K562 (cell line): ENCODE measurements at regions not wholly inside any gene's neighbourhood (a gene's known extent, or its start where the extent isn't known, plus 50 kb on each side); places are given as distances from the start of the nearest gene placed in this dataset.

ENCODE experiments used
- BRD4 ChIP-seq: fragments of 200-600 bp; sonication (generic); IDR thresholded peaks from 2 replicates; pipeline ENCODE4 v1.6.1; 2017; ENCODE audit warnings: inconsistent platforms
- CEBPG ChIP-seq, 3 experiments: fragments of 200-800 bp in 1 of 3; sonication (Bioruptor generic) in 1 of 3; sonication (generic) in 1 of 3; formaldehyde crosslinking in 1 of 3; IDR thresholded peaks in 2 of 3; conservative IDR thresholded peaks in 1 of 3; 2 replicates each; pipeline versions ENCODE4 v1.6.1 to v1.8.0; 2016 to 2022; ENCODE audit warnings: missing compliant biosample characterization in 2 of 3, missing genetic modification characterization in 2 of 3, mild to moderate bottlenecking in 1 of 3, missing genetic modification reagents in 1 of 3
- CREBBP ChIP-seq: IDR thresholded peaks from one replicate; pipeline ENCODE4 v1.6.1; 2012; ENCODE audit warnings: low read depth, mild to moderate bottlenecking, control low read depth, inconsistent platforms, low read length
- DDX20 ChIP-seq: fragments of 450-650 bp; IDR thresholded peaks from 2 replicates; pipeline ENCODE4 v1.6.1; 2016; ENCODE audit warnings: missing genetic modification characterization, low read depth, mild to moderate bottlenecking, missing compliant biosample characterization, moderate library complexity
- HNRNPLL ChIP-seq: fragments of 200-400 bp; formaldehyde crosslinking; IDR thresholded peaks from 2 replicates; pipeline ENCODE4 v1.6.1; 2017; ENCODE audit warnings: low read length, low read depth, mild to moderate bottlenecking; ENCODE audit not compliant: poor library complexity, severe bottlenecking
- KAT8 ChIP-seq: fragments of 450-650 bp; IDR thresholded peaks from 2 replicates; pipeline ENCODE4 v1.6.1; 2016; ENCODE audit warnings: low read depth, mild to moderate bottlenecking
- KDM4B ChIP-seq, 2 experiments: fragments of 450-650 bp in 1 of 2; sonication (generic) in 1 of 2; IDR thresholded peaks; 2 replicates each; pipeline ENCODE4 v1.6.1; 2016 to 2017; ENCODE audit warnings: borderline replicate concordance in 2 of 2, antibody characterized with exemption in 1 of 2, low read depth in 1 of 2, mild to moderate bottlenecking in 1 of 2
- NFE2L1 ChIP-seq: fragments of 450-650 bp; IDR thresholded peaks from 2 replicates; pipeline ENCODE4 v1.6.1; 2016; ENCODE audit warnings: missing genetic modification characterization, low read depth, mild to moderate bottlenecking, missing compliant biosample characterization, moderate library complexity, borderline replicate concordance
- NFIC ChIP-seq: fragments of 450-650 bp; IDR thresholded peaks from 2 replicates; pipeline ENCODE4 v1.6.1; 2017; ENCODE audit warnings: mild to moderate bottlenecking, inconsistent platforms
- PKNOX1 ChIP-seq: fragments of 450-650 bp; IDR thresholded peaks from 2 replicates; pipeline ENCODE4 v1.6.1; 2016
- RBM14 ChIP-seq: fragments of 200-400 bp; formaldehyde crosslinking; IDR thresholded peaks from 2 replicates; pipeline ENCODE4 v1.6.1; 2018; ENCODE audit warnings: low read depth, mild to moderate bottlenecking, low read length, moderate library complexity, borderline replicate concordance; ENCODE audit not compliant: insufficient read depth
- RERE ChIP-seq: sonication (generic); formaldehyde crosslinking; IDR thresholded peaks from 2 replicates; pipeline ENCODE4 v1.8.0; 2023; ENCODE audit warnings: missing genetic modification reagents, mild to moderate bottlenecking, borderline replicate concordance
- SAFB2 ChIP-seq: fragments of 200-400 bp; formaldehyde crosslinking; IDR thresholded peaks from 2 replicates; pipeline ENCODE4 v1.6.1; 2018; ENCODE audit warnings: borderline replicate concordance, low read length, low read depth, moderate library complexity; ENCODE audit not compliant: severe bottlenecking
- SETDB1 ChIP-seq: IDR thresholded peaks from one replicate; pipeline ENCODE4 v1.6.1; 2012; ENCODE audit warnings: low read length, control low read depth, inconsistent platforms
- SPI1 ChIP-seq: IDR thresholded peaks from 2 replicates; pipeline ENCODE4 v1.6.1; 2011; ENCODE audit warnings: low read depth, low read length, control low read depth, borderline replicate concordance
- SUPT5H ChIP-seq: fragments of 450-650 bp; IDR thresholded peaks from 2 replicates; pipeline ENCODE4 v1.6.1; 2016
- ZNF280A ChIP-seq: fragments of 450-650 bp; IDR thresholded peaks from 2 replicates; pipeline ENCODE4 v1.6.1; 2018; ENCODE audit warnings: mild to moderate bottlenecking, low read depth; ENCODE audit not compliant: partially characterized antibody
- ZNF655 ChIP-seq: fragments of 250-450 bp; sonication (Bioruptor Pico); IDR thresholded peaks from 2 replicates; pipeline ENCODE4 v1.5.0; 2021

- no peak for TF ChIP-seq RERE (CRISPR knock-in tag)
- TF ChIP-seq SAFB2 = no peak
- TF ChIP-seq PKNOX1 = no peak
- TF ChIP-seq SUPT5H = no peak
- no peak for TF ChIP-seq CREBBP
- TF ChIP-seq DDX20 (tag) = peak; percentile 100
- no peak for TF ChIP-seq KDM4B (IDR thresholded peaks at IDR 0.05; ENCODE audit: borderline replicate concordance in 2 of 2, low read depth in 1 of 2)
- peak; percentile 90 for TF ChIP-seq BRD4
- TF ChIP-seq NFIC = no peak
- TF ChIP-seq KAT8 = no peak
- TF ChIP-seq SETDB1 = no peak
- peak; percentile 98 for TF ChIP-seq NFE2L1 (tag)
- TF ChIP-seq RBM14 = no peak
- TF ChIP-seq SPI1 = no peak
- no peak for TF ChIP-seq ZNF280A
- no peak for TF ChIP-seq HNRNPLL
- TF ChIP-seq CEBPG (CRISPR knock-in tag; IDR thresholded peaks at IDR 0.05) = peak; percentile 70
- peak; percentile 63 to 93 for TF ChIP-seq CEBPG (tag; conservative IDR thresholded peaks at IDR 0.05 in 1 of 2, IDR thresholded peaks at IDR 0.05 in 1 of 2)
- peak; percentile 97 for TF ChIP-seq ZNF655
Measured at GRCh38 chr6:146887447-146888077, 288.8 kb downstream of the ADGB start (continued).
